HL-60 (cell line): ENCODE measurements at regions not wholly inside any gene's neighbourhood (a gene's known extent, or its start where the extent isn't known, plus 50 kb on each side); places are given as distances from the start of the nearest gene placed in this dataset.

ENCODE experiments used
- DNase-seq, 2 experiments: peaks; one replicate each; pipeline ENCODE4 v3.0.0-alpha.2; 2010 to 2020; ENCODE audit warnings: low read depth in 1 of 2, low spot score in 1 of 2
- H3K27ac ChIP-seq: fragments of 250-450 bp; sonication (Bioruptor Pico); replicated peaks from 2 replicates; pipeline ENCODE4 v1.5.1; 2020; ENCODE audit warnings: mild to moderate bottlenecking, moderate library complexity
- H3K27me3 ChIP-seq: fragments of 250-450 bp; sonication (Bioruptor Pico); 2 replicates; pipeline ENCODE4 v1.5.1; 2021; ENCODE audit warnings: mild to moderate bottlenecking, moderate library complexity; ENCODE audit not compliant: insufficient read depth, poor library complexity, severe bottlenecking
- H3K4me3 ChIP-seq: replicated peaks from 2 replicates; pipeline ENCODE4 v1.5.1; 2011; ENCODE audit warnings: mild to moderate bottlenecking, control low read depth, low read length; ENCODE audit not compliant: insufficient read depth
- CTCF ChIP-seq: IDR thresholded peaks from one replicate; pipeline ENCODE4 v1.5.1; 2011; ENCODE audit warnings: low read length, control low read depth, inconsistent platforms; ENCODE audit not compliant: insufficient read depth
- GABPA ChIP-seq: IDR thresholded peaks from 2 replicates; pipeline ENCODE4 v1.6.1; 2012; ENCODE audit warnings: low read depth
- POLR2AphosphoS5 ChIP-seq: IDR thresholded peaks from 2 replicates; pipeline ENCODE4 v1.6.1; 2012; ENCODE audit warnings: low read depth
- REST ChIP-seq: IDR thresholded peaks from 2 replicates; pipeline ENCODE4 v1.6.1; 2012; ENCODE audit warnings: low read depth; ENCODE audit not compliant: insufficient replicate concordance
- SPI1 ChIP-seq: IDR thresholded peaks from 2 replicates; pipeline ENCODE4 v1.6.1; 2012; ENCODE audit warnings: low read depth, mild to moderate bottlenecking, borderline replicate concordance

GRCh38 chr4:13261486-13262257 lies 222.5 kb downstream of the RAB28 start:
- Histone ChIP-seq H3K27me3 (no peaks in the 10 kb centered on the region), H3K27ac (no peak overlapping the region), H3K4me3 (no peak overlapping the region)
- no peak for TF ChIP-seq SPI1
- TF ChIP-seq CTCF, result no peak
- TF ChIP-seq REST, result no peak
- TF ChIP-seq POLR2AphosphoS5, result no peak
- no peak for TF ChIP-seq GABPA
- DNase-seq, result no peak

- Histone ChIP-seq H3K4me3 (no peak overlapping the region), H3K27ac (no peak overlapping the region), H3K27me3 (no peaks in the 10 kb centered on the region)
- DNase-seq, result no peak
- TF ChIP-seq CTCF, result no peak
- TF ChIP-seq POLR2AphosphoS5, result no peak
- no peak for TF ChIP-seq REST
- no peak for TF ChIP-seq SPI1
- TF ChIP-seq GABPA, result no peak
These were observed 223.6 kb downstream of the RAB28 start for GRCh38 chr4:13260513-13260912.

- Histone ChIP-seq H3K27me3 (peaks cover 2% of the 10 kb centered on the region), H3K4me3 (no peak overlapping the region), H3K27ac (no peak overlapping the region)
- DNase-seq, result no peak
- TF ChIP-seq REST (no peak), POLR2AphosphoS5 (no peak), SPI1 (no peak), CTCF (no peak), GABPA (no peak)
These were observed 233.9 kb downstream of the RAB28 start for GRCh38 chr4:13250263-13250662.
